ENCODE measurements at regions not wholly inside any gene's neighbourhood (a gene's known extent, or its start where the extent isn't known, plus 50 kb on each side); places are given as distances from the start of the nearest gene placed in this dataset.

- Histone ChIP-seq H4K20me1 (ENCODE audit: insufficient read depth) (no peaks in the 10 kb centered on the region), H3K27me3 (ENCODE audit: insufficient read depth, low read length) (peaks cover 14% of the 10 kb centered on the region), H2AFZ (ENCODE audit: low read depth, low read length, poor library complexity, severe bottlenecking) (no peak overlapping the region), H3K4me3 (replicated peaks in 1 of 2; ENCODE audit: low read depth in 1 of 2, low read length in 2 of 2) (no peak overlapping the region), H3K9me2 (ENCODE audit: insufficient read depth) (no peaks in the 10 kb centered on the region), H3K36me3 (ENCODE audit: control insufficient read depth in 1 of 2, insufficient read depth in 2 of 2, low read length in 2 of 2) (no peaks in the 10 kb centered on the region), H3K79me2 (ENCODE audit: insufficient read depth, low read length) (no peaks in the 10 kb centered on the region), H3K9ac (ENCODE audit: low read length) (no peak overlapping the region), H3K27ac (ENCODE audit: low read depth, low read length) (no peak overlapping the region), H3K4me1 (ENCODE audit: control insufficient read depth in 1 of 2, insufficient read depth in 2 of 2, low read length in 2 of 2) (no peaks in the 10 kb centered on the region), H3K9me3 (ENCODE audit: control insufficient read depth in 1 of 2, insufficient read depth in 1 of 2, low read depth in 1 of 2, low read length in 2 of 2) (no peaks in the 10 kb centered on the region), H3K4me2 (ENCODE audit: low read length) (no peak overlapping the region)
- intact Hi-C loops (cut with micrococcal nuclease), result no loop called here
- ChIA-PET CTCF (no interaction called here), RAD21 (ENCODE audit: low non-redundant PET in 1 of 2, low total read pairs in 2 of 2, uncharacterized antibody in 2 of 2, unreplicated experiment in 2 of 2) (no interaction called here), POLR2A (no interaction called here)
- ATAC-seq (no peak), DNase-seq (ENCODE audit: low read depth, low spot score) (no peak)
- no peak for TF ChIP-seq CEBPB (IDR thresholded peaks at IDR 0.05; ENCODE audit: low read depth)
- TF ChIP-seq YY1 (IDR thresholded peaks at IDR 0.05; ENCODE audit: extremely low read depth, insufficient replicate concordance, low read depth, low read length), result no peak
- no peak for TF ChIP-seq ELF1 (IDR thresholded peaks at IDR 0.05; ENCODE audit: borderline replicate concordance, low read depth)
- TF ChIP-seq ZFX (IDR thresholded peaks at IDR 0.05), result no peak
- no peak for TF ChIP-seq SP1 (IDR thresholded peaks at IDR 0.05; ENCODE audit: low read depth)
- TF ChIP-seq SRF (IDR thresholded peaks at IDR 0.05; ENCODE audit: low read depth), result no peak
- TF ChIP-seq REST (IDR thresholded peaks at IDR 0.05; ENCODE audit: low read depth), result no peak
- no peak for TF ChIP-seq SIN3A (IDR thresholded peaks at IDR 0.05; ENCODE audit: low read depth)
- no peak for TF ChIP-seq EZH2phosphoT487 (IDR thresholded peaks at IDR 0.05; ENCODE audit: borderline replicate concordance)
- TF ChIP-seq POLR2AphosphoS5 (IDR thresholded peaks at IDR 0.05; ENCODE audit: low read depth, low read length), result no peak
- no peak for TF ChIP-seq ZNF274 (IDR thresholded peaks at IDR 0.05; ENCODE audit: low read depth, low read length)
- TF ChIP-seq JUND (IDR thresholded peaks at IDR 0.05), result no peak
- no peak for TF ChIP-seq ATF3 (IDR thresholded peaks at IDR 0.05)
- no peak for TF ChIP-seq MAX (IDR thresholded peaks at IDR 0.05)
- TF ChIP-seq FOSL1 (IDR thresholded peaks at IDR 0.05; ENCODE audit: low read depth), result no peak
- TF ChIP-seq TCF7L2 (IDR thresholded peaks at IDR 0.05; ENCODE audit: borderline replicate concordance, extremely low read depth, insufficient read depth, insufficient read length), result no peak
- no peak for TF ChIP-seq ZBTB33 (IDR thresholded peaks at IDR 0.05; ENCODE audit: extremely low read depth, insufficient replicate concordance, low read length)
- no TSS peak for BruUV-seq (replicated peaks)
Measured at GRCh38 chr16:73193464-73193863, 145.5 kb upstream of the ZFHX3 start.
